Mucosa of gallbladder (tissue), 1 donor: ENCODE measurements at regions not wholly inside any gene's neighbourhood (a gene's known extent, or its start where the extent isn't known, plus 50 kb on each side); places are given as distances from the start of the nearest gene placed in this dataset.
"Not testable (repeated sequence)": the region's sequence is repeated elsewhere in the genome, so short reads cannot be mapped to it uniquely, and the experiment has no call there.

ENCODE experiments used
- DNase-seq: peaks from one replicate; pipeline ENCODE4 v3.0.0-alpha.2; 2020; ENCODE audit warnings: low spot score
- donor health status: DM: no; HTN: no; CAD: no.

- not testable (repeated sequence) for DNase-seq
Measured at GRCh38 chr2:156254637-156255067, 77.9 kb downstream of the NR4A2 start.

GRCh38 chr2:156253765-156254164 is 78.8 kb downstream of the NR4A2 start:
- no peak for DNase-seq

- no peak for DNase-seq
Measured at GRCh38 chr2:156242874-156243273, 89.6 kb downstream of the NR4A2 start.

- no peak for DNase-seq
Measured at GRCh38 chr2:156237558-156237957, 95.0 kb downstream of the NR4A2 start.

GRCh38 chr2:156229724-156230362 is 102.7 kb downstream of the NR4A2 start:
- DNase-seq = no peak

DNA sequence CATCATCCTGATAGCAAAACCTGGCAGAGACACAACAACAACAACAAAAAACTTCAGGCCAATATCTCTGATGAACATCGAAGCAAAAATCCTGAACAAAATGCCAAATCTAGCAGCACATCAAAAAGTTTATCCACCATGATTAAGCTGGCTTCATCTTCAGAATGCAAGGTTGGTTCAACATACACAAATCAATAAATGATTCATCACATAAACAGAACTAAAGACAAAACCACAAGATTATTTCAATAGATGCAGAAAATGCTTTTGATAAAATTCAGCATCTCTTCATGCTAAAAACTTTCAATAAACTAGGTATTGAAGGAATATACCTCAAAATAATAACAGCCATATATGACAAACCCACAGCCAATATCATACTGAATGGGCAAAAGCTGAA is 109.2 kb downstream of the NR4A2 start:
- DNase-seq = not testable (repeated sequence)

DNA sequence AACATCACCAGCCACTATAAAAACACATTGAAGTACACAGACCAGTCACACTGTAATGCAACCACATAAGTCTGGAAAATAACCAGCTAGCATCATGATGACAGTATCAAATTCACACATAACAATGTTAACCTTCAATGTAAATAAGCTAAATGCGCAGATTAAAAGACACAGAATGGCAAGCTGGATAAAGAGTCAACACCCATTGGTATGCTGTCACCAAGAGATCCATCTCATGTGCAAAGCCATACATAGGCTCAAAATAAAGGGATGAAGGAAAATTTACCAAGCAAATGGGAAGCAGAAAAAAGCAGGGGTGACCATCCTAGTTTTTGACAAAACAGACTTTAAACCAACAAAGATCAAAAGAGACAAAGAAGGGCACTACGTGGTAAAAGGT is 110.8 kb downstream of the NR4A2 start:
- DNase-seq = no peak

DNA sequence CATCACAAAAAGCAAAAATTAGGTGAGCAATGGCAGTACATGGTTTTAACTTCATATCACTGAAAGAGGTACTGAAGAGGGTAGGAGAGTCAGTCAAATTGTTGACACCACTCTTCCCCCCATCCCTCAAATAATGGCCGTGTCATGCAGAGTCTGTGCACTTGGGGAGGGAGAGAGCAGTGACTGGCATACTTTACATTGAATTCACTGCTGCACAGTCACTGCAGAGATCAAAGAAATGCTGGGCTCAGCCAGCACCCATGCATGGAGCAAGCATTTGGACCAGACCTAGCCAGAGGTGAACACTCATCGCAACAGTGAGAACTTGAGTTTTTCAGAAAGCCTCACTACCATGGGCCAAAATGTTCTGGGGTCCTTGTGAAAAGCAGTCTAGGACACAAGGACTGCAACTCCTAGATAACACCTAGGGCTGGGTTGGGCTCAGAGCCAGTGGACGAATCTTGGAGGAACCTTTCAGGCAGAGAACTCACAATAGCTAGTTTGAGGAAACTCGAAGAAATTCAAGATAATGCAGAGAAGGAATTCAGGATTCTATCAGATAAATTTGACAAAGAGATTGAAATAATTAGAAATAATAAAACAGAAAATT is 112.9 kb downstream of the NR4A2 start:
- no peak for DNase-seq

DNA sequence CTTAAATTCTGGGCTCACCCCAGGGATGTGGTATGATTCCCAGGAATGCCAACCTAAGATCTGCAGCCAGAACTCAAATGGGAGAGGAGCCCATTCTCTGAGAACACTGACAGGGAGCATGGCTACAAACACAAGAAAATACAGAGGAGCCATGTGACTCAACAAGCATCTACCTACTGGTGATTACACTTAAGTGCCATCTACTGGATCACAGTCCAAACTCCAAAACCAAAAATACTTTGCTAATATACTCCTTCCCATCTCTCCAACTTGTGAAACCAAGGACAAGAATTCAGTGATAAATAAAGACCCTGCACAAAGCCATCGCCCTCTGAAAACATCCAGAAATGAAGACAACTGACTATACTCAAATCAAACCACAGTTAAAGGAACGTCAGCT is 116.9 kb downstream of the NR4A2 start:
- no peak for DNase-seq

DNA sequence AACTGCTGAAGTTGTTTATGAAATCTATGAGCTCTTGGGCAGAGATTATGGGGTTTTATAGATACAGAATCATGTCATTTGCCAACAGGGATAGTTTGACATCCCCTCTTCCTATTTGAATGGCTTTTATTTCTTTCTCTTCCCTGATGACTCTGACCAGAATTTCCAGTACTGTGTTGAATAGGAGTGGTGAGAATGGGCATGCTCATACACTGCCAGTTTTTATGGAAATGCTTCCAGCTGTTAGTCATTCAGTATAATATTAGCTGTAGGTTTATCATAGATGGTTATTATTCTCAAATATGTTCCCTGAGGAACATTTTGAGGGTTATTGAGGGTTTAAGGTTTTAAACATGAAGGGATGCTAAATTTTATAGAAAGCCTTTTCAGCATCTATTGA is 121.2 kb downstream of the NR4A2 start:
- no peak for DNase-seq

DNA sequence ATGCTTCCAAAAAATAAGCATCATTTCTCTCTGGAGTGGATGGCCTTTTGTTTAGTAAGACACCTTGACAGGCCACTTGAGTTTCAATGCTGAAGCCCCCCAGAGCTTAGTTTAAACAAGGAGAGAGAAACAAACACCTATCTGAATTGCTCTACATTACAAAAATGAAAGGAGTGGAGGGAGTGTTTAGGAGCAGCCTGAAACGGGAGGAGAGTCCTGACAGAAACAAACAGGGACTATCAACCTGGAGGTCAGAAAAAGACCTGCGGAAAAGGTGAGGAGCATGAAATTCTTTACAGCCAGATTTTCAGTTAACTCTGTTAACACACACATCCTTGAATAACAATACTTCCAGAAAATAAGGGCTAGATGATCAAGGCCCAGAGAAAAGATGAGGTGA is 126.2 kb downstream of the NR4A2 start:
- no peak for DNase-seq

GRCh38 chr2:156199588-156199987 is 132.9 kb downstream of the NR4A2 start:
- DNase-seq = no peak

DNA sequence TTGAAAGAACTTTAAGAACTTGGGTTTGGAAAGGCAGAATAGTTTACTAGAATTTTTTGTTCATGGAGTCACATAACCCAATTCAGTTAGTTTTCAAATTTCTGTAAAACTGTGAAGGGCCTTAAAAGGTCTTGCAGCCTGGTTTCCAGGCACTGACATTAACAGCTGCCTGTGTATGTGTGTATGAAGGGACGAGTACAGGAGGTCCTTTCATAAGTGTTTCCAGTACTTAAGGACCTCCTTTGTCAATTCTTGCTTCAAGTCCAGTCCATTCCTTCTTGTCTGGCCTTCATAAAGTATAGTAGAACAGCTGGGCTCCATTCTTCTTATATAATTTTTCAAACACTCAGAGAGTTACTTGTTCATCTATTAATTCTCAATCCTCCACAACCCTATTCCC is 136.5 kb downstream of the NR4A2 start:
- DNase-seq = no peak

GRCh38 chr2:156192468-156192867 is 140.1 kb downstream of the NR4A2 start:
- DNase-seq = no peak

GRCh38 chr2:156191527-156191926 is 141.0 kb downstream of the NR4A2 start:
- no peak for DNase-seq

- peak; percentile 20 for DNase-seq
Measured at GRCh38 chr2:156190517-156190916, 142.0 kb downstream of the NR4A2 start.

- DNase-seq = no peak
Measured at GRCh38 chr2:156189584-156189983, 142.9 kb downstream of the NR4A2 start.

GRCh38 chr2:156189143-156189542 is 143.4 kb downstream of the NR4A2 start:
- DNase-seq = no peak

DNA sequence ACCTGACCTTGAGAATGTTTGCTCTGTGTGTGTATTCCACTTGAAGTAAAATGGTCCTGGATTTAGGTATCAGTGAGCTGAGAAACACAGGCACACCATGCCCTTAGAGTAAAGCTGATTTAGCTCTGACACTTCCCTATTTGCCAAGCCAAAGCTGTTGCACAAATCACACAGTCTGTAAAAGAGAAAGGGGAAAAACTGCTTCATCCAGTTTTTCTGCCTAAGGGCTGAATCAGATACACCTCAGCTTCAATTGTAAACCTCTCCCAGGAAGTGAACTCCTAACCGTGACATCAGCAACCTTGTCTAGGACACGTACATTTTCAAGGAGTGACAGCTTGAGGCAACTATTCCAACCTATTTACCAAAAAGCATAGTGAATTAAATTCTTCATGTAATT is 150.4 kb downstream of the NR4A2 start:
- peak; percentile 60 for DNase-seq

GRCh38 chr2:156181208-156181607 is 151.3 kb downstream of the NR4A2 start:
- no peak for DNase-seq

DNA sequence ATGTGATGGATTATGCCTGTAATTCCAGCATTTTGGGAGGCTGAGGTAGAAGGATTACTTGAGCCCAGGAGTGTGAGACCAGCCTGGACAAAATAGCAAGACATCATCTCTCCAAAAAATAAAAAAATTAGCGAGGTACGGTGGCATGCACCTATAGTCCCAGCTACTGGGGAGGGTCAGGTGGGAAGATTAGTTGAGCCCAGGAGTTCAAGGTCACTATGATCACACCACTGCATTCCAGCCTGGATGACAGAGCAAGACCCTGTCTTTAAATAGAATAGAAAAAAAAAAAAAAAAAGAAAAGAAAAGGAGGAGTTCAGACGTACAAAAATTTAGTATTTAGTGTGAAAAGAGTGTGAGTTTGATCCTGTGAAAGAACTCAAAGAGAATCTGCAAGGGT is 154.9 kb downstream of the NR4A2 start:
- DNase-seq = no peak

GRCh38 chr2:156175946-156176345 is 156.6 kb downstream of the NR4A2 start:
- DNase-seq = no peak

GRCh38 chr2:156170929-156171328 is 161.6 kb downstream of the NR4A2 start:
- no peak for DNase-seq

GRCh38 chr2:156165742-156166141 is 166.8 kb downstream of the NR4A2 start:
- no peak for DNase-seq
